SU-DHL-6 (cell line): ENCODE measurements at regions not wholly inside any gene's neighbourhood (a gene's known extent, or its start where the extent isn't known, plus 50 kb on each side); places are given as distances from the start of the nearest gene placed in this dataset.
"Not testable (repeated sequence)": the region's sequence is repeated elsewhere in the genome, so short reads cannot be mapped to it uniquely, and the experiment has no call there.

ENCODE experiments used
- CTCF ChIP-seq: fragments of 200-600 bp; sonication (generic); IDR thresholded peaks from one replicate; pipeline ENCODE4 v1.5.1; 2017; ENCODE audit warnings: antibody characterized with exemption, mild to moderate bottlenecking, low read length, moderate library complexity; ENCODE audit not compliant: insufficient read depth, poor library complexity, severe bottlenecking
- EZH2phosphoT487 ChIP-seq: fragments of 200-600 bp; sonication (generic), shearing (Covaris generic); conservative IDR thresholded peaks from 2 replicates; pipeline ENCODE4 v1.6.1; 2018; ENCODE audit warnings: mild to moderate bottlenecking, antibody characterized with exemption, low read length, moderate library complexity, mixed read lengths

- not testable (repeated sequence) for TF ChIP-seq EZH2phosphoT487, CTCF
These were observed 2175.8 kb upstream of the DEFB115 start for GRCh38 chr20:29081712-29082111.
